ENCODE measurements at regions not wholly inside any gene's neighbourhood (a gene's known extent, or its start where the extent isn't known, plus 50 kb on each side); places are given as distances from the start of the nearest gene placed in this dataset.

DNA sequence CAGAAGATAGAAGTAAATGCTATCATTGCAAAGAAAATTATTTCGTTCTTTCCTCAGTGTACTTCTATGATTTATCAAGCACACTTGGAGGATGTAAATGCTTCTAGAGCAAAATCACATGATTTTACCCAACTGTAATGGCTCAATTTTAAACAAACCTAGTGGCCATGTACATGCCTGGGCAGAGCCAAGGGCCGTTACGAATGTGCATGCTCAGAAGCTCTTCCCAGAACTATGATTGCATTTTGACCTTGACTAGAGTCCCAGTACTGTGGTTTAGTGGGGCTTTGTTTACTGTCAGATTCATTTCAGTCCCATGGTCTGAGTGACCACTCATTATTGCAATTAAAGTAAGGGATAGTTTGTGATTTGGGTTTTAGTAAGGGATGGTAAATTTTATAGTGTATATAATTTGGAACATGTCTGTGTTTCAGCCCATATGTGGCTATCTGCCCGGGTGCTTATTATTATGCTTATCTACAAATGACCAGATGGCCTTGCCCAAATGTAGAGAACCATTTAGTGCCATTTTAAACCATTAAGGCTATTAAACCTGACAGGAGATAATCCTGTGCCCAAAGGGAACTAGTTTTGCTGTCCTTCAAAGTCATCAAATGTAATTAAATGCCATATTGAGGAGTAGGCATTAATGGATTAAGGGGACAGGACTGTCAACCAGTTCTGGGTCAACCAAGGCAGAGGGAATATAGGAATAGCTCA is 239.1 kb downstream of the ICOS start:
- no peak for TF ChIP-seq EZH2 (IDR thresholded peaks at IDR 0.05)
- TF ChIP-seq POLR2AphosphoS5 (IDR thresholded peaks at IDR 0.05; ENCODE audit: borderline replicate concordance, low read depth, low read length) = no peak
- TF ChIP-seq FOXP2 (optimal IDR thresholded peaks at IDR 0.05; ENCODE audit: control extremely low read depth, extremely low read length, insufficient read depth) = no peak
